Activated CD4-positive, CD25-positive, alpha-beta regulatory T cell treated with anti-CD3 and anti-CD28 coated beads, Interleukin-2, amount 50 U/mL, for 16 hours (primary cell): ENCODE measurements at regions not wholly inside any gene's neighbourhood (a gene's known extent, or its start where the extent isn't known, plus 50 kb on each side); places are given as distances from the start of the nearest gene placed in this dataset.

Experiments used
- DNase-seq: peaks from one replicate; pipeline ENCODE4 v3.0.0-alpha.2; 2020; ENCODE audit warnings: low read depth, low spot score

GRCh38 chr3:188036375-188037194, 117.4 kb upstream of the LPP start:
- DNase-seq = no peak

- DNase-seq = no peak
Observed at GRCh38 chr3:188037195-188037718, 116.7 kb upstream of the LPP start.

- no peak for DNase-seq
Observed at GRCh38 chr3:188037965-188038581, 115.9 kb upstream of the LPP start.

DNA sequence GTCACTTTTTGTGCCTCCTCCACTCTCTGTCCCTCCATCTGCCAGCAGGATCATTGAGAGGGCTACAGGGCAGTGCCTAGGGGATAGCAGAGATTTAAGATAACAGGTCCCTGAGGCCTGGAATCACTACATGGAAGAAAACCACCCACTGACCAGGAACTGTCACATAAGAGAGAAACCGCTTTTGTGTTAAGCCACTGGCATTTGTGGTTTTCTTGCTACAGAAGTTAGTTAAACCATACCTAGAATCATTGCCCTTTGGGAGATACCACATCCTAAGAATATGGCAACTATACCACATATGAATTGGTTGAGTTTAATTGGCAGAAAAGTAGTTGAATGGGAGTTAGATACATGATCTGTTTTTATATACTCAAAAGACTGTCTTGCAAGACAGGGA, 112.8 kb upstream of the LPP start:
- DNase-seq = no peak

DNA sequence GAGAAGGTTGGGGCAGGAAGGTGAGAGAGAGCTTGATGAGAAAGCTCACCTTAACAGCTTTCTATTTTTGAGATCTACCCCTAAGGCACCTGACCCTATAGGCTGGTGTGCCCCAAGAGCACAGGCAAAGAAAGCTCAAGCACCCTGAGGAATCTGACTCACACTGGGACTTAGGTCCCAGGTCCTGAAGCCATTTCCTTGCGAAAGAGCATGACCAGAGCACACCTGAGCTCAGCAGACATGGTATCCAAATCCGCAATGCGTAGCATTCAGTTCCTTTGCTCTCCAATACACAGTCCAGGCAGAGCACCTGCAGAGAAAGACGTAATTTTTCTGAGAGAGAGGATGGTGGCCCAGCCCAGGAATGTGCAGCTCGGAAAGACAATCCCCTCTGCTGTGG, 112.1 kb upstream of the LPP start:
- no peak for DNase-seq

- DNase-seq = no peak
Observed at GRCh38 chr3:188042466-188042865, 111.5 kb upstream of the LPP start.

DNA sequence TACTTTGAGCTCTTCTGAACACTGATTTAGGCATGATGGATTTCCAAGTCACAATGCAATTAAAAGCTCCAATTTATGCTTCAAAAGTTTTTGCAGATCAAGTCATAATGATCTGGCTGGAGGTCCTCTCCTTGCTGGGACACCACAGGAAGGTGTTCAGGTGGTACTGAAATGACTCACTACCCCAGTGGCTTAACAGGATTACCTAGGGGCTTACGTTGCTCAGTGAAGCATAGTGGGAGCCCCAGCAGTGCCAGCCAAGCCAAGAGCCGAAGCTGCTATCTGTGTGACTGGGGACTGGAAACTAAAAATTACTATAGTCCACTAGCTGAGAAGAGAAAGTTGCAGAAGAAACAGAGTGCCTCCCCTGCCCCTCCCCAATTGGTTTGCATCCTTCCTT, 110.1 kb upstream of the LPP start:
- DNase-seq = no peak

GRCh38 chr3:188046561-188047211, 107.3 kb upstream of the LPP start:
- no peak for DNase-seq

- DNase-seq = no peak
Observed at GRCh38 chr3:188047536-188047935, 106.4 kb upstream of the LPP start.

DNA sequence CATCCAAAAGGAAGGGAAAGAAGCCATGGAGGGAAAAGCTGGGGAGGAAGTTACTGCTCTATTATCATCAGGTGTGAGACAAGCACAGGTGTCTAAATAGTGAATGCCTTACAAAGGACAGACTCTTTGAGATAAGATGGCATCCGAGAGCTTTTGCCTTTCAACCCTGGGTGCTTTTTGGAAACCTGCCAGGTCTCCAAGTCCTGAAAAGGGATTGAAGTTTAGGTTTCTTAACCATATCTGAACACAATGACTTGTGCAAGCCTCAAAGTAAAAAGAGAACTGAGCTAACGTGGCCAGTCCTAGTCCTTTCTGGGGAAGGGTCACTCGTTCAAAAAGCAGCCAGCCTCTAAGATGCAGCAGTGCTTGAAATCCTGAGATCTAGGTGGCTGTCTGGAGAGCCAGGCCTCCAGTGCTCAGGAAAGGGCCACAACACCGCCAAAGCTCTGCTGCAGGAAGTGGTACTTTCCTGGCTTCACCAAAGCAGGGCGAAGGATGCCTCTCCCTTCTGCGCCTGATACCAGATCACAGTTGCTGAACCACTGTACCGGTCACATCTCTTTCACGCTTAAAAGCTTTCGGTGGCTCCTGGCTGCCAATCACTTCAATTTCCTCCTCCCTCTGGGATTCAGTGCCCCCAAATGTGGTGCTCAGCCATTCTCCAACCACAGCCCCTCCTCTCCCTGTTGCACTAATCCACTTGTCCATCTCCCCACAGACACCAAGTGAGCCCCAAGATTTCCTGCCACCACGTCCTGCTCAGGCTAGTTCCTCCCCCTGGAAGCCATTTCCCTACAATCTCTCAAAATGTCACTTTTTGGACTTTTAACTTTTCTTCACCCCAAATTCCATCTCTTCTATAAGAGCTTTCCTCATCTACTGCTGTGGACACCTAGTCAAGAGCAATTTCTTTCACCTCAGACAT, 104.1 kb upstream of the LPP start:
- DNase-seq = no peak

DNA sequence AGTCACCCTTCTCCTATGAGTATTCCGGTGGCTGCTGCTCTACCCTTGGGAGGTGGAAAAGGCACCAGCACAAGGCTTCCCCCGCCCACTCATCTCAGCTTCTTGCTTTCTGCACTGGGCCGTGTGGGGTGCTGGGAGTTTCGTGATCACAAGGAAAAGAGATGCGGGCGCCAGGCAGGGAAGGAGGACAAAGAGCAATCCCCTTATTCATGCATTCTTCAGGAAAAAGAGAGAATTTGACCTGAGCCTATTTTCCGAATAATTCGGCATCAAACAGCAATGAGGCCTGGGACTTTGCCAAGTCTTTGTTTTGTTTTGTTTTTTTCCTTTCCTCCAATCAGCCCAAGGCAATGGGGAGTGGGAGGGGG, 102.2 kb upstream of the LPP start:
- DNase-seq = no peak

GRCh38 chr3:188052169-188053035, 101.6 kb upstream of the LPP start:
- no peak for DNase-seq

- no peak for DNase-seq
Observed at GRCh38 chr3:188053036-188053340, 101.0 kb upstream of the LPP start.

GRCh38 chr3:188053710-188054380, 100.1 kb upstream of the LPP start:
- no peak for DNase-seq

DNA sequence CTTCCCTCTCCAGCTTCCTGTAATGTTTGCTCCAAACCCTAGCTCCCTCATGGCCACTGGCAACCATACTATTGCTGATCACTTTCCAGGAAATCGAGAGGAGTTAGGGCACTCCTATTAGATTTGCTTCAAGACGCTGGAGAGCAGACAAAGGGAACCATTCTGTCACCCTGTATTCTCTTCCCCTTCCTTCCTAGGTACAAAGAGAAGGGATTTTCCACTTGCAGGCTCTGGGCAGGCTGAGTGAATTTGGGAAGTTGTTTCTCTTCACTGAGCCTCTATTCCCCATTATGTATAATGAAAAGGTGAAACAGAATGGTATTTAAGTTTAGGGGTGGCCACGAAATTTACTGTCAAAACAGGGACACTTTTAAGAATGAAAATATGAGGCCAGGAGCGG, 99.4 kb upstream of the LPP start:
- no peak for DNase-seq

DNA sequence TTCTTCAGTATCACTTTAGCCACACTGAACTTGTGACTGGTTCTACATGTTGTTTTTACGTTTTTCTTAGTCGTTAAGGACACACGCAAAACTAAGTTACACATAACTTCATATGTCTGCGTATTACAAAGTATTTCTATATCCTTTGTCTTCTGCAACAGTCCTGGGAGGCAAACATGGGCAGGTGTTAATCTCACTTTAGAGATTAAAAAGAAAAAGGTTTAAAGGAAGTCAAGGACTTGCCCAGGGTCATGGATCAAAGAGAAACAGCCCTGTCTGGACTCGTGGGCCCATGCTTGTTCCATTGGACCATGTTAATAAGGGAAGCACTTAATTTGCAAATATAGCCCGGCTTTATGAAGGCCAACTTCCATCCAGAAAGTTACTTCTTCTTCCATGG, 98.6 kb upstream of the LPP start:
- no peak for DNase-seq

GRCh38 chr3:188057124-188057523, 96.8 kb upstream of the LPP start:
- no peak for DNase-seq

DNA sequence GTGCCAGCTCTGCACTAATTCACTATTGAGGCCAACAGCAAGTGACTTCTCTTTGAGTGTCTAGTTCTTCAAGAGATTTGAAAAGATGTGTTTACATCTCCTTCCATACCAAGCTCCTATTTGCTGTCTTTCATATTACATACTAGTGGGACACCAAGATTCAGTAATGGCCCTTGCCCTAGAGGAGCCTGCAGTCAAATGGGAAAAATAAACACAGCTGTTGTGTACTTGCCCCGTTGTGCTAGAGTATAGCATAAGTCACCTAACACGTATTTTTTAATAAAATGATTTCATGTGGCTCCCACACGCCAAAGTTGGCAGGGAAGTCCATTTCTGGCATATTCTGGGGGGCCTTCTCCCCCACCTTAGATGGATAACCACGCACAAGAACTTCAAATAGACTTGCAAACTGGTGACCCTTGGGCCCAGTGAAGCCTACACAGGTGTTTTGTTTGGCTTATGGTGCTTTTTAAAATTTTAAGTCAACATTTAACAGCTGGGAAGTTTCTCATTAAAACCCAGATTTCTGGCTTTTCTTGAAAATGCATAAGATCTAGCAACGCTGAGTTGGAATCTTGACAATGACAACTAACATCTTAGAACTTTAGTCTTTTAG, 95.3 kb upstream of the LPP start:
- DNase-seq = no peak

DNA sequence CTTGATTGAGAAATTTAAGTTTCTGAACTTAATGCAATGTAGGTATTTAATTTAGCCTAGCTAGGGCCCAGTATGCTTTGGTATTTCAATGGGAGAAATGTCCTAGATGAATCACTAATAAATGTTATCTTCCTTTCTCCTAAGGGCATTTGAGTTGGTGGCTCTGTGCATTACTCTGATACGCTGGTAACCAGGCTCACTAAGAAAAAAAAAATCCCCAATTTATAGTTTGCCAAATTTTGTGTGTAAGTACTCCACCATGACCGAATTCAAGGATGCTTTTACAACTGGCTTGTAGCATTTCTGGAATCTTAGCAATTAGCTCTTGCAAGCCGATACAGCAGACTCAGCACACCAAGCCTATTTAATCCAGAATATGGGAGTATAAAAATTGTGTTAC, 94.6 kb upstream of the LPP start:
- DNase-seq = no peak

- DNase-seq = no peak
Observed at GRCh38 chr3:188060264-188060835, 93.6 kb upstream of the LPP start.
